SK-N-SH (cell line): ENCODE measurements at regions not wholly inside any gene's neighbourhood (a gene's known extent, or its start where the extent isn't known, plus 50 kb on each side); places are given as distances from the start of the nearest gene placed in this dataset.

Source experiments
- CTCF ChIA-PET: fragments of 300-600, 350-600 bp; formaldehyde crosslinking; extraction: SDS; loops from one replicate; lab custom pipeline; 2021; lab: Yijun Ruan, JAX
- POLR2A ChIA-PET: fragments of 350-600 bp; sonication (Branson Sonifier 250); formaldehyde crosslinking; extraction: SDS; loops from one replicate; lab custom pipeline; 2020; ENCODE audit warnings: antibody characterized with exemption, inconsistent platforms; lab: Yijun Ruan, JAX
- DNase-seq: peaks from one replicate; pipeline ENCODE4 v3.0.0; 2012
- H2AFZ ChIP-seq: fragments of 200-600 bp; sonication (generic); 2 replicates; pipeline ENCODE4 v1.8.1; 2016; ENCODE audit warnings: antibody characterized with exemption, mild to moderate bottlenecking, low read depth
- H3F3A ChIP-seq: fragments of 200-600 bp; sonication (generic); replicated peaks from 2 replicates; pipeline ENCODE3; 2016; ENCODE audit warnings: antibody characterized with exemption, mild to moderate bottlenecking; ENCODE audit not compliant: insufficient read depth
- H3K27ac ChIP-seq, 2 experiments: fragments of 200-500 bp in 1 of 2; fragments of 200-600 bp in 1 of 2; sonication (Bioruptor generic) in 1 of 2; sonication (generic), shearing (Covaris generic) in 1 of 2; 2 replicates each; pipeline versions ENCODE4 v1.5.1 to v1.6.1; 2014 to 2016; ENCODE audit warnings: low read depth in 2 of 2, inconsistent platforms in 1 of 2, low read length in 1 of 2, mild to moderate bottlenecking in 1 of 2, mixed read lengths in 1 of 2
- H3K27me3 ChIP-seq: fragments of 200-600 bp; sonication (generic), shearing (Covaris generic); 2 replicates; pipeline ENCODE4 v1.6.1; 2016; ENCODE audit warnings: mixed run types; ENCODE audit not compliant: insufficient read depth
- H3K36me3 ChIP-seq, 2 experiments: fragments of 200-500 bp in 1 of 2; fragments of 200-600 bp in 1 of 2; sonication (Bioruptor generic) in 1 of 2; sonication (generic) in 1 of 2; replicated peaks in 1 of 2; 2 replicates each; pipeline versions ENCODE3 to v1.5.1; 2014 to 2016; ENCODE audit warnings: low read length in 1 of 2, mild to moderate bottlenecking in 1 of 2; ENCODE audit not compliant: insufficient read depth in 2 of 2, control insufficient read depth in 1 of 2
- H3K4me1 ChIP-seq, 2 experiments: fragments of 200-500 bp in 1 of 2; fragments of 200-600 bp in 1 of 2; sonication (Bioruptor generic) in 1 of 2; sonication (generic), shearing (Covaris generic) in 1 of 2; 2 replicates each; pipeline versions ENCODE4 v1.5.1 to v1.6.1; 2014 to 2016; ENCODE audit warnings: low read depth in 1 of 2, low read length in 1 of 2, mixed run types in 1 of 2; ENCODE audit not compliant: insufficient read depth in 2 of 2, control insufficient read depth in 1 of 2
- H3K4me2 ChIP-seq: fragments of 200-600 bp; sonication (generic), shearing (Covaris generic); 2 replicates; pipeline ENCODE4 v1.6.1; 2017; ENCODE audit warnings: mixed run types
- H3K4me3 ChIP-seq, 2 experiments: fragments of 200-500 bp in 1 of 2; fragments of 200-600 bp in 1 of 2; sonication (Bioruptor generic) in 1 of 2; sonication (generic), shearing (Covaris generic) in 1 of 2; 2 replicates each; pipeline versions ENCODE4 v1.5.1 to v1.8.1; 2014 to 2016; ENCODE audit warnings: low read depth in 2 of 2, inconsistent platforms in 1 of 2, low read length in 1 of 2, mild to moderate bottlenecking in 1 of 2, mixed read lengths in 1 of 2, moderate library complexity in 1 of 2
- H3K79me2 ChIP-seq: fragments of 200-600 bp; sonication (generic); 2 replicates; pipeline ENCODE4 v1.8.1; 2017; ENCODE audit warnings: mild to moderate bottlenecking; ENCODE audit not compliant: insufficient read depth
- H3K9ac ChIP-seq: fragments of 200-600 bp; sonication (generic); 2 replicates; pipeline ENCODE4 v1.6.1; 2017; ENCODE audit warnings: mixed run types
- H3K9me2 ChIP-seq: fragments of 200-600 bp; sonication (generic); 2 replicates; pipeline ENCODE4 v1.6.1; 2017; ENCODE audit warnings: mixed run types
- H3K9me3 ChIP-seq: fragments of 200-600 bp; sonication (generic); 2 replicates; pipeline ENCODE4 v1.6.1; 2017; ENCODE audit warnings: mixed run types, mild to moderate bottlenecking, moderate library complexity
- H4K20me1 ChIP-seq: fragments of 200-600 bp; sonication (generic); 2 replicates; pipeline ENCODE4 v1.6.1; 2017; ENCODE audit warnings: mild to moderate bottlenecking, mixed run types; ENCODE audit not compliant: insufficient read depth
- ELF1 ChIP-seq: IDR thresholded peaks from 2 replicates; pipeline ENCODE4 v1.4.0; 2012
- EZH2phosphoT487 ChIP-seq: fragments of 200-600 bp; sonication (generic); IDR thresholded peaks from 2 replicates; pipeline ENCODE4 v1.6.1; 2017; ENCODE audit warnings: low read depth, mixed run types, mild to moderate bottlenecking, antibody characterized with exemption, moderate library complexity, borderline replicate concordance
- FOXJ3 ChIP-seq: sonication (generic); formaldehyde crosslinking; IDR thresholded peaks from 2 replicates; pipeline ENCODE4 v1.5.1; 2020; ENCODE audit warnings: mild to moderate bottlenecking, missing genetic modification reagents
- GATA2 ChIP-seq: sonication (generic); formaldehyde crosslinking; IDR thresholded peaks from 2 replicates; pipeline ENCODE4 v1.5.0; 2020; ENCODE audit warnings: mild to moderate bottlenecking, missing genetic modification reagents
- MEF2A ChIP-seq: IDR thresholded peaks from 2 replicates; pipeline ENCODE4 v1.4.0; 2012; ENCODE audit warnings: low read depth, borderline replicate concordance
- NFIC ChIP-seq: IDR thresholded peaks from 2 replicates; pipeline ENCODE4 v1.4.0; 2012; ENCODE audit warnings: borderline replicate concordance
- NRF1 ChIP-seq: IDR thresholded peaks from 2 replicates; pipeline ENCODE4 v1.6.1; 2012; ENCODE audit warnings: low read depth, mild to moderate bottlenecking, low read length
- RAD21 ChIP-seq: IDR thresholded peaks from 2 replicates; pipeline ENCODE4 v1.6.1; 2012; ENCODE audit warnings: mild to moderate bottlenecking, low read length
- RCOR1 ChIP-seq: fragments of 150-350 bp; IDR thresholded peaks from 2 replicates; pipeline ENCODE4 v1.6.1; 2017; ENCODE audit warnings: antibody characterized with exemption, low read length
- RFX5 ChIP-seq: IDR thresholded peaks from 2 replicates; pipeline ENCODE4 v1.6.1; 2012; ENCODE audit warnings: mild to moderate bottlenecking, improper control_type of control experiment, low read length
- RXRA ChIP-seq: IDR thresholded peaks from 2 replicates; pipeline ENCODE4 v1.4.0; 2012; ENCODE audit warnings: low read depth, mild to moderate bottlenecking, borderline replicate concordance
- SIN3A ChIP-seq: IDR thresholded peaks from 2 replicates; pipeline ENCODE4 v1.6.1; 2012; ENCODE audit warnings: low read depth, mild to moderate bottlenecking, low read length, moderate library complexity, borderline replicate concordance
- SMC3 ChIP-seq: IDR thresholded peaks from 2 replicates; pipeline ENCODE4 v1.6.1; 2012; ENCODE audit warnings: low read depth, low read length, improper control_type of control experiment
- YY1 ChIP-seq: IDR thresholded peaks from 2 replicates; pipeline ENCODE4 v1.4.0; 2012; ENCODE audit warnings: low read depth, mild to moderate bottlenecking
- WGBS: methylation state at CpG from one replicate; pipeline ENCODE4 v1.1.6; 2017; ENCODE audit warnings: low lambda C conversion rate; 5-methylcytosine and 5-hydroxymethylcytosine counted together
- TF ChIP-seq, protein P1 (sequence below): IDR thresholded peaks from 2 replicates; pipeline ENCODE4; 2012
- TF ChIP-seq, protein P2 (sequence below): fragments of 150-350 bp; IDR thresholded peaks from 2 replicates; pipeline ENCODE4 v1.6.1; 2017; ENCODE audit warnings: antibody characterized with exemption, low read length, low read depth, borderline replicate concordance
- TF ChIP-seq, protein P3 (sequence below): IDR thresholded peaks from 2 replicates; pipeline ENCODE4 v1.4.0; 2012; ENCODE audit warnings: low read depth
- TF ChIP-seq, protein P4 (sequence below): IDR thresholded peaks from 2 replicates; pipeline ENCODE4 v1.4.0; 2012; ENCODE audit warnings: low read depth, borderline replicate concordance

DNA sequence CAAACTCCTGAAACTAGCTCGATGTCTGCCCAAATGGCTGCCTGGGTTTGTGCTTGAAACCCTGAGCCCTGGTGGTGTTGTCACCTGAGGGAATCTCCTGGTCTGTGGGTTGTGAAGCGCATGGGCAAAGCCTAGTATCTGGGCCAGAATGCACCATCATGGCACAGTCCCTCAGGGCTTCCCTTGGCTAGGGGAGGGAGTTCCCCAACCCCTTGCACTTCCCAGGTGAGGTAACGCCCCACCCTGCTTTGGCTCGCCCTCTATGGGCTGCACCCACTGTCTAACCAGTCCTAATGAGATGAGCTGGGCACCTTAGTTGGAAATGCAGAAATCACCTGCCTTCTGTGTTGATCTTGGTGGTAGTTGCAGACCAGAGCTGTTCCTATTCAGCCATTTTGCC is 152.9 kb upstream of the MAP3K7 start:
- no peak overlapping the region for H2AFZ ChIP-seq
- no peaks in the 10 kb centered on the region; the same call in 1 of the 2 replicates for H3K9me2 ChIP-seq
- ChIA-PET CTCF (no interaction called here), POLR2A (no interaction called here)
- no peaks in the 10 kb centered on the region for H3K36me3 ChIP-seq
- no peak overlapping the region for H3K4me3 ChIP-seq
- TF ChIP-seq, protein P1, sequence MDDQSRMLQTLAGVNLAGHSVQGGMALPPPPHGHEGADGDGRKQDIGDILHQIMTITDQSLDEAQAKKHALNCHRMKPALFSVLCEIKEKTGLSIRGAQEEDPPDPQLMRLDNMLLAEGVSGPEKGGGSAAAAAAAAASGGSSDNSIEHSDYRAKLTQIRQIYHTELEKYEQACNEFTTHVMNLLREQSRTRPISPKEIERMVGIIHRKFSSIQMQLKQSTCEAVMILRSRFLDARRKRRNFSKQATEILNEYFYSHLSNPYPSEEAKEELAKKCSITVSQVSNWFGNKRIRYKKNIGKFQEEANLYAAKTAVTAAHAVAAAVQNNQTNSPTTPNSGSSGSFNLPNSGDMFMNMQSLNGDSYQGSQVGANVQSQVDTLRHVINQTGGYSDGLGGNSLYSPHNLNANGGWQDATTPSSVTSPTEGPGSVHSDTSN = no peak
- TF ChIP-seq GATA2 (no peak), RAD21 (no peak), RXRA (no peak), MEF2A (no peak), NRF1 (no peak), FOXJ3 (CRISPR knock-in tag) (no peak), SIN3A (no peak), SMC3 (no peak), EZH2phosphoT487 (no peak), YY1 (no peak), NFIC (no peak), RFX5 (no peak)
- TF ChIP-seq, protein P2, sequence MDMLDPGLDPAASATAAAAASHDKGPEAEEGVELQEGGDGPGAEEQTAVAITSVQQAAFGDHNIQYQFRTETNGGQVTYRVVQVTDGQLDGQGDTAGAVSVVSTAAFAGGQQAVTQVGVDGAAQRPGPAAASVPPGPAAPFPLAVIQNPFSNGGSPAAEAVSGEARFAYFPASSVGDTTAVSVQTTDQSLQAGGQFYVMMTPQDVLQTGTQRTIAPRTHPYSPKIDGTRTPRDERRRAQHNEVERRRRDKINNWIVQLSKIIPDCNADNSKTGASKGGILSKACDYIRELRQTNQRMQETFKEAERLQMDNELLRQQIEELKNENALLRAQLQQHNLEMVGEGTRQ = no peak
- TF ChIP-seq, protein P3, sequence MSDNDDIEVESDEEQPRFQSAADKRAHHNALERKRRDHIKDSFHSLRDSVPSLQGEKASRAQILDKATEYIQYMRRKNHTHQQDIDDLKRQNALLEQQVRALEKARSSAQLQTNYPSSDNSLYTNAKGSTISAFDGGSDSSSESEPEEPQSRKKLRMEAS = no peak
- 0 out of 2 replicates have a peak, but pooled peaks cover 3% of the 10 kb centered on the region for H3K9me3 ChIP-seq
- 5% methylated on average over 4 of the region's 4 CpGs for WGBS
- no peak overlapping the region for H3K9ac ChIP-seq
- no peak for DNase-seq
- no peaks in the 10 kb centered on the region for H3F3A ChIP-seq
- H3K4me1 ChIP-seq = no peaks in the 10 kb centered on the region
- H3K4me2 ChIP-seq = no peak overlapping the region
- H3K79me2 ChIP-seq = no peaks in the 10 kb centered on the region
- no peaks in the 10 kb centered on the region for H4K20me1 ChIP-seq
- no peaks in the 10 kb centered on the region; the same call in 1 of the 2 replicates for H3K27me3 ChIP-seq
- H3K27ac ChIP-seq = no peak overlapping the region

DNA sequence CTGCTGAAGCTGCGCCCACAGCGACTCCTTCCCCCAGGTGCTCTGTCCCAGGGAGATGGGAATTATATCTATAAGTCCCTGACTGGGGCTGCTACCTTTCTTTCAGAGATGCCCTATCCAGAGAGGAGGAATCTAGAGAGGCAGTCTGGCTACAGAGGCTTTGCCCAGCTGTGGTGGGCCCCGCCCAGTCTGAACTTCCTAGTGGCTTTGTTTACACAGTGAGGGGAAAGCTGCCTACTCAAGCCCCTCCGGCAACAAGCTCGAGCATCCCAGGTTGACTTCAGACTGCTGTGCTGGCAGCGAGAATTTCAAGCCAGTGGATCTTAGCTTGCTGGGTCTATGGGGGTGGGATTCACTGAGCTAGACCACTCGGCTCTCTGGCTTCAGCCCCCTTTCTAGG is 152.5 kb upstream of the MAP3K7 start:
- no peaks in the 10 kb centered on the region; the same call in 1 of the 2 replicates for H3K9me2 ChIP-seq
- no peaks in the 10 kb centered on the region for H3F3A ChIP-seq
- no peak overlapping the region for H3K27ac ChIP-seq
- H3K79me2 ChIP-seq = no peaks in the 10 kb centered on the region
- H3K27me3 ChIP-seq = no peaks in the 10 kb centered on the region
- TF ChIP-seq NFIC = no peak
- TF ChIP-seq, protein P4, sequence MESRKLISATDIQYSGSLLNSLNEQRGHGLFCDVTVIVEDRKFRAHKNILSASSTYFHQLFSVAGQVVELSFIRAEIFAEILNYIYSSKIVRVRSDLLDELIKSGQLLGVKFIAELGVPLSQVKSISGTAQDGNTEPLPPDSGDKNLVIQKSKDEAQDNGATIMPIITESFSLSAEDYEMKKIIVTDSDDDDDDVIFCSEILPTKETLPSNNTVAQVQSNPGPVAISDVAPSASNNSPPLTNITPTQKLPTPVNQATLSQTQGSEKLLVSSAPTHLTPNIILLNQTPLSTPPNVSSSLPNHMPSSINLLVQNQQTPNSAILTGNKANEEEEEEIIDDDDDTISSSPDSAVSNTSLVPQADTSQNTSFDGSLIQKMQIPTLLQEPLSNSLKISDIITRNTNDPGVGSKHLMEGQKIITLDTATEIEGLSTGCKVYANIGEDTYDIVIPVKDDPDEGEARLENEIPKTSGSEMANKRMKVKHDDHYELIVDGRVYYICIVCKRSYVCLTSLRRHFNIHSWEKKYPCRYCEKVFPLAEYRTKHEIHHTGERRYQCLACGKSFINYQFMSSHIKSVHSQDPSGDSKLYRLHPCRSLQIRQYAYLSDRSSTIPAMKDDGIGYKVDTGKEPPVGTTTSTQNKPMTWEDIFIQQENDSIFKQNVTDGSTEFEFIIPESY = no peak
- no peak for TF ChIP-seq SMC3
- no peak for TF ChIP-seq SIN3A
- TF ChIP-seq NRF1 = no peak
- no peak for TF ChIP-seq ELF1
- TF ChIP-seq RCOR1 = no peak
- H3K9ac ChIP-seq = no peak overlapping the region
- WGBS = 0% methylated on average over 4 of the region's 7 CpGs
- H3K4me1 ChIP-seq = no peaks in the 10 kb centered on the region
- DNase-seq = no peak
- H3K9me3 ChIP-seq = 0 out of 2 replicates have a peak, but pooled peaks cover 3% of the 10 kb centered on the region
- H4K20me1 ChIP-seq = no peaks in the 10 kb centered on the region
- POLR2A ChIA-PET = no interaction called here
- CTCF ChIA-PET = no interaction called here
- H3K4me3 ChIP-seq = no peak overlapping the region
- H2AFZ ChIP-seq = no peak overlapping the region
- H3K4me2 ChIP-seq = no peak overlapping the region
- H3K36me3 ChIP-seq = no peaks in the 10 kb centered on the region
